OCI-LY7 (cell line): ENCODE measurements at regions not wholly inside any gene's neighbourhood (a gene's known extent, or its start where the extent isn't known, plus 50 kb on each side); places are given as distances from the start of the nearest gene placed in this dataset.

Source experiments
- BruUV-seq: library from RNA; stranded (reverse); fragments of 400-500 nt; replicated peaks from 2 replicates; lab custom pipeline; 2021; lab: Mats Ljungman, UMichigan
- CTCF ChIA-PET: fragments of 300-600 bp; sonication (Branson Sonifier 250); formaldehyde crosslinking; loops from one replicate; lab custom pipeline; 2022; ENCODE audit warnings: antibody characterized with exemption; ENCODE audit not compliant: unreplicated experiment; lab: Charles Lee
- POLR2A ChIA-PET: fragments of 300-600 bp; sonication (Branson Sonifier 250); formaldehyde crosslinking; loops from one replicate; lab custom pipeline; 2022; ENCODE audit warnings: antibody characterized with exemption; lab: Charles Lee
- DNase-seq: peaks from one replicate; pipeline ENCODE4 v3.0.0-alpha.2; 2015; ENCODE audit warnings: low spot score
- H2AFZ ChIP-seq: fragments of 200-600 bp; sonication (generic), shearing (Covaris generic); 2 replicates; pipeline ENCODE4 v1.6.1; 2014; ENCODE audit warnings: mild to moderate bottlenecking, antibody characterized with exemption, low read length, moderate library complexity
- H3K27ac ChIP-seq: fragments of 200-600 bp; sonication (generic); 2 replicates; pipeline ENCODE4 v1.5.1; 2014; ENCODE audit warnings: mixed run types, low read depth, mild to moderate bottlenecking, moderate library complexity, low read length, inconsistent platforms; ENCODE audit not compliant: poor library complexity, severe bottlenecking
- H3K36me3 ChIP-seq: fragments of 200-600 bp; sonication (generic); 2 replicates; pipeline ENCODE4 v1.6.1; 2014; ENCODE audit warnings: mild to moderate bottlenecking, antibody characterized with exemption, low read length, moderate library complexity, mixed read lengths; ENCODE audit not compliant: insufficient read depth
- H3K4me1 ChIP-seq: fragments of 200-600 bp; sonication (generic); 2 replicates; pipeline ENCODE4 v1.5.1; 2014; ENCODE audit warnings: mild to moderate bottlenecking, low read length; ENCODE audit not compliant: insufficient read depth, poor library complexity, severe bottlenecking
- H3K4me2 ChIP-seq: fragments of 200-600 bp; sonication (generic); 2 replicates; pipeline ENCODE4 v1.6.1; 2014; ENCODE audit warnings: mild to moderate bottlenecking, low read length
- H3K4me3 ChIP-seq: fragments of 200-600 bp; sonication (generic); 2 replicates; pipeline ENCODE4 v1.5.1; 2014; ENCODE audit warnings: mild to moderate bottlenecking, low read depth, low read length; ENCODE audit not compliant: poor library complexity, severe bottlenecking
- H3K79me2 ChIP-seq: fragments of 200-600 bp; sonication (generic); 2 replicates; pipeline ENCODE4 v1.6.1; 2016; ENCODE audit warnings: low read depth, mild to moderate bottlenecking, low read length, moderate library complexity, mixed read lengths; ENCODE audit not compliant: insufficient read depth
- H3K9me2 ChIP-seq: fragments of 200-600 bp; sonication (generic); 2 replicates; pipeline ENCODE4 v1.6.1; 2016; ENCODE audit warnings: mild to moderate bottlenecking, low read length, mixed read lengths; ENCODE audit not compliant: insufficient read depth
- H3K9me3 ChIP-seq: fragments of 200-600 bp; sonication (generic); 2 replicates; pipeline ENCODE4 v1.6.1; 2014; ENCODE audit warnings: mild to moderate bottlenecking, mixed run types, low read length, mixed read lengths
- H4K20me1 ChIP-seq: fragments of 200-600 bp; sonication (generic); 2 replicates; pipeline ENCODE4 v1.6.1; 2014; ENCODE audit warnings: mild to moderate bottlenecking, antibody characterized with exemption, low read length, moderate library complexity, mixed read lengths; ENCODE audit not compliant: insufficient read depth
- CTCF ChIP-seq: fragments of 200-600 bp; sonication (generic); conservative IDR thresholded peaks from 2 replicates; pipeline ENCODE4 v1.5.1; 2014; ENCODE audit warnings: mild to moderate bottlenecking, antibody characterized with exemption, low read length, moderate library complexity, mixed read lengths
- EZH2phosphoT487 ChIP-seq: fragments of 200-600 bp; sonication (generic); IDR thresholded peaks from 2 replicates; pipeline ENCODE4 v1.6.1; 2018; ENCODE audit warnings: low read depth, borderline replicate concordance, mild to moderate bottlenecking, mixed run types, antibody characterized with exemption, low read length, moderate library complexity, mixed read lengths
- intact Hi-C: fragments of 100-400 bp; cut with micrococcal nuclease; formaldehyde crosslinking; loops from one replicate; pipeline ENCODE4 v1.10.0; 2022; ENCODE audit not compliant: unreplicated experiment

GRCh38 chr11:110832539-110832938, 120.3 kb upstream of the ARHGAP20 start:
- H3K9me2 ChIP-seq, result no peaks in the 10 kb centered on the region
- H3K4me2 ChIP-seq, result no peak overlapping the region
- no peaks in the 10 kb centered on the region for H3K36me3 ChIP-seq
- no peak overlapping the region for H3K4me3 ChIP-seq
- H3K79me2 ChIP-seq, result no peaks in the 10 kb centered on the region
- no peak for DNase-seq
- no peaks in the 10 kb centered on the region for H4K20me1 ChIP-seq
- TF ChIP-seq CTCF (no peak), EZH2phosphoT487 (no peak)
- intact Hi-C loops, result no loop called here
- no peaks in the 10 kb centered on the region for H3K9me3 ChIP-seq
- no TSS peak for BruUV-seq
- CTCF ChIA-PET, result no interaction called here
- H2AFZ ChIP-seq, result no peak overlapping the region
- POLR2A ChIA-PET, result interaction anchor here (0.7 to 2.5 kb wide), 2 partner anchors 20 to 42 kb away, joined by 3 to 5 read pairs; no protein-coding TSS in a partner anchor
- H3K4me1 ChIP-seq, result no peaks in the 10 kb centered on the region
- no peak overlapping the region for H3K27ac ChIP-seq

GRCh38 chr11:110832080-110832479, 119.8 kb upstream of the ARHGAP20 start:
- CTCF ChIA-PET, result no interaction called here
- no peak overlapping the region for H3K4me2 ChIP-seq
- no peaks in the 10 kb centered on the region for H4K20me1 ChIP-seq
- DNase-seq, result no peak
- POLR2A ChIA-PET, result interaction anchor here (0.7 to 2.5 kb wide), 3 partner anchors 9 to 42 kb away, joined by 3 to 6 read pairs (median 5); no protein-coding TSS in a partner anchor
- no peak overlapping the region for H2AFZ ChIP-seq
- TF ChIP-seq CTCF (no peak), EZH2phosphoT487 (no peak)
- no peaks in the 10 kb centered on the region for H3K9me3 ChIP-seq
- H3K9me2 ChIP-seq, result no peaks in the 10 kb centered on the region
- BruUV-seq, result no TSS peak
- H3K4me1 ChIP-seq, result no peaks in the 10 kb centered on the region
- no peaks in the 10 kb centered on the region for H3K79me2 ChIP-seq
- no peak overlapping the region for H3K27ac ChIP-seq
- intact Hi-C loops, result no loop called here
- no peak overlapping the region for H3K4me3 ChIP-seq
- H3K36me3 ChIP-seq, result no peaks in the 10 kb centered on the region

GRCh38 chr11:110830747-110831146, 118.5 kb upstream of the ARHGAP20 start:
- BruUV-seq, result no TSS peak
- Histone ChIP-seq H3K36me3 (no peaks in the 10 kb centered on the region), H3K9me2 (no peaks in the 10 kb centered on the region), H4K20me1 (no peaks in the 10 kb centered on the region), H3K4me2 (no peak overlapping the region), H3K79me2 (no peaks in the 10 kb centered on the region), H2AFZ (no peak overlapping the region), H3K4me3 (no peak overlapping the region), H3K27ac (no peak overlapping the region), H3K4me1 (no peaks in the 10 kb centered on the region), H3K9me3 (no peaks in the 10 kb centered on the region)
- no peak for DNase-seq
- intact Hi-C loops, result no loop called here
- CTCF ChIA-PET, result no interaction called here
- POLR2A ChIA-PET, result interaction anchor here (1.1 to 1.4 kb wide), 2 partner anchors 10 to 24 kb away, joined by 4 to 6 read pairs; no protein-coding TSS in a partner anchor
- no peak for TF ChIP-seq EZH2phosphoT487
- no peak for TF ChIP-seq CTCF
